GM19238 (cell line): ENCODE measurements at regions not wholly inside any gene's neighbourhood (a gene's known extent, or its start where the extent isn't known, plus 50 kb on each side); places are given as distances from the start of the nearest gene placed in this dataset.
"Not testable (repeated sequence)": the region's sequence is repeated elsewhere in the genome, so short reads cannot be mapped to it uniquely, and the experiment has no call there.

ENCODE experiments used
- DNase-seq: peaks from one replicate; pipeline ENCODE4 v3.0.0; 2011; ENCODE audit warnings: low spot score; ENCODE audit not compliant: insufficient read length

DNA sequence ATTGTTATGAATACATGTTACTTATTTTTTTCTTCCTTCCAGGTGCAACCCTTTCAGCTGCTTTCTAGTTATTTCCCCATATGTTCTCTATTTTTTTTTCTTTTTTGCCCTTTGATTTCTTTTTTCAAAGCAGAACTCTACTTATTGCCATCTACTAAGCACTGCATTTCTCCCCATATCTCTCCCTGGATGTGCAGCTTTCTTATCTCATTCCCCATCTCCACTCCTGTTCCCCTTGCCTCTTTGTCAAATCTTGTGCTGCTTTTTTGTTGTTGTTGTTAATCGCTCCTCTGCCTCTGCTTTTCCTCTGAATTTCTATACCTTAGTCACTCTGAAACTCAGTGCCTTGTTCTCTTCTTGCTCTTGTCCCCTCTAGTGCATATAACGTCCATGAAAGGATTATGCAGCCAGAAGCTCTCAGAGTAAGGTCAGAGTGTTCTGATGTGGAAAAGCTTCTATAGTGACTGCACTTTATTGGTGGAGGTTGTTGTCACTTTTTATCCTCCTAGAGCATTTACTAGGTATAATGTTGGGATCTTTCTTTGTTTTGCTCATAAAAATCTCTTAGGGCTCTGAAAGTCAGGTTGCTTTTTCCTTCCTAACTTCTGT, 51.1 kb upstream of the JADE1 start:
- no peak for DNase-seq

DNA sequence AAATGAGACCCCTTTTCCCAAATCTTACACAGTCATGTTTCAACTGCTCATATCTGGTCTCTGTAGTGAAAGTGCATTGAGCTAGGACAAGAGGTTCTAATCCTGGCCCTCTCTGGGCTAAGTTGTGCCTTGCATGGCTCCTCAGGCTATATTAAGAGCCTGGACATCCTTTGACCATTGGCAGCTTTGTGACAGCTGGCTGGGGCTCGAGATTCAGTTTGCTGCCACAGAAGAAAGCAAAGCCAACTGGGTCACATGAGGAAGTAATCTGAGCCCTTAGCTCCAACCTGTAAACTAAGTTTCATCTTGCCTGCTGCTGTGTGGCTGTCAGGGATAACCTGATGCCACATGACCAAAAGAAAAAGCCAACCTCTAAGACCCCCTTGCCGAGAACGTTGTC, 51.8 kb upstream of the JADE1 start:
- no peak for DNase-seq

DNA sequence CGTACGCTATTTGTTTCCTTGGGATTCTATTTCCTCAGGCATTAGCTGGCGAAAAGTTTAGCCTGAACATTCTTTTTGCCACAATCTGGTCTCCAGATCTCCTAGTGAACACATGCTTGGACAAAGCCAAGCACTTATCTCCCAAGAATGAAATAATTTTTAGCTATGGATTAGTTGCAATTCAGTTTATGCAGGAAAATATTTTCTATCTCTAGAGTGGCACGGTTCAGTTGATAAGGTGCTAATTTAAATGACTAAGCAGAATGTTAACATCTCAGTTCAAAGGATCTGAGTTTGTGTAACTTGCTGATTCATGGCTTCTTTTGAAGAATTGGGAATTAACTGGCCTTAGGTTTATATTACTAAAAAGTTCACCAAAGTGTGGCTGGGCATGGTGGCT, 58.1 kb upstream of the JADE1 start:
- DNase-seq, result no peak

DNA sequence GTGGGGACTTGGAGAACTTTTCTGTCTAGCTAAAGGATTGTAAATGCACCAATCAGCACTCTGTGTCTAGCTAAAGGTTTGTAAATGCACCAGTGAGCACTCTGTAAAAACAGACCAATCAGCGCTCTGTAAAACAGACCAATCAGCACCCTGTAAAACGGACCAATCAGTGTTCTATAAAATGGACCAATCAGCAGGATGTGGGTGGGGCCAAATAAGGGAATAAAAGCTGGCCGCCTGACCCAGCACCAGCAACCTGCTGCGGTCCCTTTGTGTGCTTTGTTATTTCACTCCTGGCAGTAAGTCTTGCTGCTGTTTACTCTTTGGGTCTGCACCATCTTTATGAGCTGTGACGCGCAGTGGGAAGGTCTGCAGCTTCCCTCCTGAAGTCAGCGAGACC, 67.8 kb upstream of the JADE1 start:
- DNase-seq, result not testable (repeated sequence)

DNA sequence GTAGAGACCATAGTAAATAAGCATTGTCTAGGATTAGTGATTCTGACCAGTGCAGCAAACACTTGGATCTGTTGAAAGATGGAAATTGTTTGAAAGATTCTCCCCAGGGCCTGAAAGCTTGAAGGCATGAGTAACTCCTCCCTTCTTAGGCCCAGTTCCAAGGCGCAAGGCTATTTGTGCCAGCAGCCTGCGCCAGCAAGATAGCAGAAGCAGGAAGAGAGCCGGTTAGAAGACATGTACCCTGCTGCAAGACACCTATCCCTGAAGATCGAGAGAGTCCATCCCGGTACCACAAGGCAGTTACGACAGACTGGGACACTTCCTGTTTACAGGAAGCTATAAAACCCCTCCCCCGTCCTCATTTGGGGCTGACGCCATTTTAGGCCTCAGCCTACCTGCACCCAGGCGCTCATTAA, 72.4 kb upstream of the JADE1 start:
- DNase-seq, result no peak

DNA sequence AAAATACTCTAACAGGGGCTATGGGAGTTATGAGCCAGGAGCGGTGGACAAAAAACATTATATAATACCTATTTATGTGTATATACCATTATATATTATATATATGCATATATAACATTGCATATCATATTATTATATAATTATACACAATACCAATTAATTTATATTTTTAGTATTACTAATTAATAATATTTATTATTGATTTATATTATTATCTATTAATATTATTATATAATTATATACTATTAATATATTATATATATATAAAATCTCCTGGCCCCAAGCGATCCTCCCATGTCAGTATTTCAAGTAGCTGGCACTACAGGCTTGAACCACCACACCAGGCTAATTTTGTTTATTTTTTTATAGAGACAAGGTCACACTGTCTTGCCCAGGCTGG, 73.8 kb upstream of the JADE1 start:
- no peak for DNase-seq

DNA sequence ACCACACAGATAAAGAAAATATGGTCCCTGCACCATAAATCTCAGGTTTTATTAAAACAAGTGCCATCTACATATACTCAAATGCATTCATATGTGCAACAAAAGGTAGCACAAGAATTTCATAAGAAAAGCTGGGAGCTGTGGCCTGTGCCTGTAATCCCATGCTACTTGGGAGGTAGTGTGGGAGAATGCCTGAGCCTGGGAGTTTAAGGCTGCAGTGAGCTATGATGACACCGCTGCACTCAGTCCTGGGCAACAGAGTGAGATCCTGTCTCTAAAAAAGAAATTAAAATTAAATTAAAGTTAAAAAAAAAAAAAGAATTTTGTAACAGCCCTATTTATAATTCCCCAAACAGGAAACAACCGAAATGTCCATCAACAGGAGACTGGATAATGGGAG, 81.3 kb upstream of the JADE1 start:
- DNase-seq, result no peak

DNA sequence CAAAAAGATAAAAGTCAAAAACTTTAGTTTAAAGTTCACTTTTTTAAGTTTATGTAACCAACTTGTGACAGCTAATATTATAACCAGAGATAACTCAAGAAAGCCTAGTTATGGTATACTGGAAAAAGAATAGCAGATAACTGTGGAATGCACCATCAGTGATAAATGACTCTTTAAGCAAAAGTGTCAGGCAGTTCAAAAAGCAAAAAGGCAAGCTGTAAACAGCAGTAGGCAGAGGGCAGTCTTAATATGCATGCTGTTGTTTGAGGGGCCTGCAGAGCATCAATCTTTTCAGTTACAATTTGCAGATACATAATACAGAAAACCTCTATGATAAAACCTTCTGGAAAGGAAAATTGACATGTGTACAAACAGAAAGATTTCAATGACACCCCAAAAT, 81.8 kb upstream of the JADE1 start:
- DNase-seq, result no peak

DNA sequence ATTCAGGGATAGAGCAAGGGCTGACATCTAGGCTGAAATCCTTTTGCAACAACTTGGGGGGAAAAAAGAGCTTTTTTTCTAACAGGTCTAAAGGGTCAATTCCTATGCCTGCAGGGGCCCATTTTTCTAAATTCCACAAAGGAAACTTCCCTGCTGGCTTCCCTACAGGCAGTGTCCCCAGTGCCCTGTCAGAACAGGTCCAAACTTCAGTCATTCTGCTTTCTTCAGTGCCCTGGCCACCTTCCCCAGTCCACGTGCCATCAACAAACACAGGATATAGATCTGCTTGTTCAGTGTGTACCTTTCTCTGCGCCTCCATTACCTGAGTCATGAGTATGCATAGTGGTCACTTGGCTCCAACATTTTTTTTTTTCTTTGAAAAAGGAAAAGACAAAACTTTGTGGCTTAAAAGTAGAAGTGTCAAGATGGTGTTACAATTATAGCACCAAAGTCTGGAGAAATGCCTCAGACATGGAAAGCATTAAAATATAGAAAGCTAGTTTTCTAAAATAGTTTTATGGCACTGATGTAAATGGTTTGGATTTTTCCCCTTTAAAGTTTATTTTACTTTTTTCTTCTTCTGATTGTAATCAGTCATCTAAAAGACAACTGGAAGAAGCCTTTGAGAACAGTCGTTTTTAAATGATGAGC, 84.0 kb upstream of the JADE1 start:
- DNase-seq, result no peak

DNA sequence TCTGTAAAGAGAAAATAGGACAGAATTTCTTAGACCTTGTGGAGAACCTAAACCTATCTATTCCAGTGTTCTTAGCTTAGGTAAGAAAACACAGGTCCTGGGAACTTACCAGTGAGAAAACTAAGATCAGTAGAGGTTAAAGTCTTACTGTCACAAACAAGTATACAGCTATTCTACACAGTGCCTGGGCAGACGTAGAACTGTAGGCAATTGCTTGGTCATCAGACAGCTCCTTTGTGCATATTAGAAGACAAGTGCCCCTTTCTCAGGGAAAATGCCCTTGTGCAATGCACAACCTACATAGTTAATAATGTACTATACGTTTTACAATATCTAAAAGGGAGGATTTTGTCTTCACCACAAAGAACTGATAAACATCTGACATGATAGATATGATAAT, 86.6 kb upstream of the JADE1 start:
- no peak for DNase-seq

DNA sequence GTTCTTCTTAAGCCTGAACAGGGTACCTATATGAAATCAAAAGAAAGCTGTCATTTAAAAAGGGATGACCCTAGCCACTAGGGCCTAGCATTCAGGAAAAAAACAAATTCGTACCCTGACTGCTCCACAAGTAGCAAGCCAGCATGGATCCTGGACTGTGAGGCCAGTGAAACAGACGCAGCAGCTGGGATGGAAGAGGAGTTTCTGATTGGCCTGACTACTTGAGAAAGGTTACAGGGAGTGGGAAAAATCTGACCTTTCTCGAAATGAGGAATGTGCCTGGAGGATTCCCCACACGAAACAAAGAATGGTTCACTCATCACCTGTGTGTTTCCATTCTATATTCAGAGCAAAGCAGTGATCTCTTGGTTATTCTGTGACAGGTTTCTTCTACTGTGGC, 87.6 kb upstream of the JADE1 start:
- no peak for DNase-seq

DNA sequence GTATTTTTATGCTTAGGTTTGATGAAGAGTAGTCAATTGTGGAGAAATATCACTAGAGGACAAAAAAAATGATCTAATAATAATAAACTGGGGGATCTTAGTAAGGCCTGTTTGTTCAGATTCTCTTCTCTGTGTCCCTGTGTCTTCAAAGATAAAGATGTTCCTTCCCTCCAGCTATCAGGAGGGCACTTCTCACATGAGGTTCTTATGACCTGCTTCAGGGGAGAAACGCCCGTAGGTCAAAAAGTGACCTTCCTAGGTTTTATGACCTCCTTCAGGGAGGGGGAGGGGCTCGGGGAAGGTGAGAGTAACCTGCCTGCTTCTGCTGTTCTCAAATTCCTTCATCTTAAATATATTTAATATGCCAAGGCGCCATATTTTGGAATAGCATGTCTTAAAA, 89.2 kb upstream of the JADE1 start:
- DNase-seq, result no peak

DNA sequence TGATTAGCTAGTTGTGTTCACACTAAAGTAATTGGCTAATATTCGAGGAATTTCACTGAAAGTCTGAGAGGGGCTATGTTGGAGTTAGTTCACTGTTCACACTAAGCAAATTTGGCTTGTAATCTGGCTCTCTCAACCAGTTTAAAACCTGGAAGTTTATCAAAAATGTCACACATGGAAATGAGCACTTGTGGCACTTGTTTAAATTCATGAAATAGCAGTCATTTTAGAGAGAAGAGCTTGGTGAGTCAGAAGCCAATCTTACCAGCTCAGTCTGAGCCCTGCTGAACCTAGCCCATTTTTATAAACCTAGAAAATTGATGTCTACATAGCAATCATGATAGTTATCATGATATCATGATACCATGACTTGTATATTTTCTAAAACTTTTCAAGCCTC, 90.7 kb upstream of the JADE1 start:
- DNase-seq, result no peak

DNA sequence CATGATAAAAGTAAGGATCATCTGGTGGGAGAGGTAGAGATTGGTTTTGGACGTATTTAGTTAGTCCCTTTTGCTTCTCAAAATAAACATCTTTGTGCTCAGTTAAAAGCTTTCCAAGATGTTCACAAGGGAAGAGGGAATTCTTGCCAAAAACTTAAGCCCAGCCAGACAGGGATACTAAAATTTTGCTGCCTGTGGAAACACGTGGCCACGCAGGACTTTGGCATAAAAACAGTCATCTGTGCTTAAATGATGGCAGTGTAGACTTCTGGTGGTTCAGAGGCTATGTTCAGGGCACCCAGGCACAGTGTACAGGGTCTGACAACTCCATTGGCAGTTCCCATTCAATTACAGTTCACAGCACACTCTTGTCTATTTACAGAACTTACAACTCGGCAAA, 93.2 kb upstream of the JADE1 start:
- no peak for DNase-seq

DNA sequence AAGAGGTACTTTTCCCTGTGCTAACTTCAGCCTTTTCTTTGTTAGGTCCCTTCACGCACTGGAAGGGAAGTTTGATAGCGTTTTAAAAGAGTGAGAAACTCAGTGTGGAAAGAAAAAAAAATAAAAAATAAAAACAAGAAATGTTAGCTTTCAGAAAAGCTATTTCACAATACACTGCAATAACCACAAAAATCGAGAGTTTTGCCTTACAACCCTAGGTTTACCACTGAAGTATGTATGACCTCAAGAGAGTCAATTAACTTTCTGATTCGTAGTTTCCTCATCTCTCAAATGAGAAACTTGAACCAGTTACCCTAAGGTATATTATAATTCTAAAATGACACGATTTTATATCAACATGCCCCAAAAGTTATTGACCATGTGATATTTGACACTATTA, 93.9 kb upstream of the JADE1 start:
- no peak for DNase-seq

DNA sequence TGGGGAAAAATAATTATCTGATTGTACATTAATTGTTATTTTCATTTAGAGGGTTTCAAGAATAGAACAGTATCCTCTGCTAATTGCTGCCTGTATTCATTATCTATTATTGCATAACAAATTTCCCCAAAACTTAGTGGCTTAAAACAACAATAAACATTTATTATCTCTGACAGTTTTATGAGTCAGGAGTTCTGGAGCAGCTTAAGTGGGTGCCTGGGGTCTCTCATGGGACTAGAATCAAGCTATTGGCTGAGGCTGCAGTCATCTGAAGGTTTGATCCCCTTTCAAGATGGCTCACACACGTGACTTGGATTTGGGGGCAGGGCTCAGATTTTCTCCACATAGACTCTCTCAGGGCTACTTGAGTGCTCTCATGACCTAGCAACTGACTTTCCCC, 98.1 kb upstream of the JADE1 start:
- no peak for DNase-seq

DNA sequence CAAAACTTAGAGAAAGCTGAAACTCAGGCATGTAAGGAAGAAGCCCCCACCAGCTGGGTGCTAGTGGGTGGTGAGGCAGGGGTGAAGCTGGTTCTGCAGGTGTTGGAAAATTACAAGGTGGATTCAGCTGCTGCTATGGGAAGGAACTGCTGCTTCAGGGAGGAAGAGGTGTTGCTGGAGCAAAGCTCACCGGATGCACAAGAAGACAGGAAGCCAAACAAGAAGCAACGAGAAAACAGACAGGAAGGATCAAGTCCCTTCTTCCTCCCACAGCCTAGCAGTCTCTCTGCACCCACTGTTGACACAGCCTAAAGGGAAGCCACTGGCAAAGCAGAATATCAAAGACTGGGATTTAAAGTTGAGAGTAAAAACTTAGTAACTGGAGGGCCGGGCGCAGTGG, 100.2 kb upstream of the JADE1 start:
- no peak for DNase-seq

DNA sequence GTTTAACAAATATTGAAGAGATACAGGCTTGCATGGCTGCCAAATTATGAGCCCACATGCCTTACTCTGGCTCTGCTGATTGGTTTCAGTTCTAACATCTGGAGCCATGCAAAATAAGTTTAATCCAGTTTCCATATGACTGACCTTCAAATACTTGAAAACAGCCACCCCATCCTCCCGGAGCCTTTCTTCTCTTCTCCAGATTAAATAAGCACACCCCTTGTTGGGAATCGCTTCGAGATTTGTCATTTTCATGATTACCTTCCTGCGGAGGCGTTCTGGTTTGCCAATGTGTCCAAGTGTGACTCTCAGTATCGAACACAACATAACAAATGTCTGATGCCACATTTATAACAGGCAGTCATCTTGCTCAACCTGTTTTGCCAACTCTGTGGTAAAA, 101.6 kb upstream of the JADE1 start:
- no peak for DNase-seq

DNA sequence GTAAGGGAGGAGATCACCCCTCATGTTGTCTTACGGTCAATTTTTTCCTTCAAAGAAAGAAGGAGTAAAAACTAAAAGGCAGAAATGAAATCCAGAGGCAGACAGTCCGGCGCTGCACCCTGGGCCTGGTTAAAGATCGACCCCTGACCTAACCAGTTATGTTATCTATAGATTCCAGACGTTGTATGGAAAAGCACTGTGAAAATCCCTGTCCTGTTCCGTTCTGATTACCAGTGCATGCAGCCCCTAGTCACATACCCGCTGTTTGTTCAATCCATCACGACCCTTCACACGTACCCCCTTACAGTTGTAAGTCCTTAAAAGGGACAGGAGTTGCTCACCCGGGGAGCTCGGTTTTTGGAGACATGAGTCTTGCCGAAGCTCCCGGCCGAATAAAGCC, 105.6 kb upstream of the JADE1 start:
- DNase-seq, result no peak

DNA sequence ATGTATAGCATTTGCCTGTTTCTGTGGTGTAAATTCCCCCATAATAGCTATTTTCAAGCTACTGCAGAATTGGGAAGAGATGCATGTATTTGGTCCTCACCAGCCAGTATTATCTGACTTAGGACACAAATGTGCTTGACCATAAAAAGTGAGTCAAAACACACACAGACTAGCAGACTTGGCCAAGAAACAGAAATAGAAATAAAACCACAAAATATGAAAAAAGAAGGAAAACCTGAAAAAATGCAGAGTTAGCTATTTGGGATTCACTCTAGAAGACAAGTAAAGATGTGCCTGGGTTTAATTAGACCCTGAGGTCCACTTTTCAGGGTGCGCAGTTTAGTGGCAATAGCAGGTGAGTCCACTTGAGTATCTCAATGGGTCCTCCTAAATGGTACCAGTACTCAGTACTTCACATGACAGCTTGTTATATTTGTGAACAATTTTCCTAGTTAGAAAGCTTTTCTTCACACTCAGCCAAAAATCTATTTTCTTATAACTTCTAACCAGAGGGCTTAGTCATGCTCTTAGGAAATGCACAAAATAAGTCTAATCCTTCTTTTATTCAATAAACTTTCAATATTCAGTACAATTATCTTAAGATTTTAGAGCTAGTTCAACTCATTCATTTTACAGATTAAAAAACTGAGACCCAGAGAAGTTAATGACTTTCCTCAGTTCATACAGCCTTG, 108.7 kb upstream of the JADE1 start:
- no peak for DNase-seq

DNA sequence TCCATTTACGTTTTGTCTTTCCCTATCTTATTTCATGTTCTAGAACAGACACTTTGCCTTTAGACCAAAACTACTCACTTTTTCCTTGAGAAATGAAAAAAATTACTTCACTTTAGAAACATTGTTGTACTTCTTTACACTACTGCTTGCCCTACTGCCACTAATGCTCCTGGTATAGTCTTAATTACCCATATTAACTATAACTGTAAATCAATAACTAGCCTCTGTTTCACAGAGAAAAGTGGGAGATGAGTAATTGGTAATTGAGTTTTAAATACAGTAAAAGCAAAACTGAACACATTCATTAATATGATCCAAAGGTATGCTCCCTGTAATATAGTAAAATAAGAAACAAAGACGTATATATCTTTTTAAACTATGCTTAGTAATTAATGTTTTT, 111.1 kb upstream of the JADE1 start:
- DNase-seq, result no peak

DNA sequence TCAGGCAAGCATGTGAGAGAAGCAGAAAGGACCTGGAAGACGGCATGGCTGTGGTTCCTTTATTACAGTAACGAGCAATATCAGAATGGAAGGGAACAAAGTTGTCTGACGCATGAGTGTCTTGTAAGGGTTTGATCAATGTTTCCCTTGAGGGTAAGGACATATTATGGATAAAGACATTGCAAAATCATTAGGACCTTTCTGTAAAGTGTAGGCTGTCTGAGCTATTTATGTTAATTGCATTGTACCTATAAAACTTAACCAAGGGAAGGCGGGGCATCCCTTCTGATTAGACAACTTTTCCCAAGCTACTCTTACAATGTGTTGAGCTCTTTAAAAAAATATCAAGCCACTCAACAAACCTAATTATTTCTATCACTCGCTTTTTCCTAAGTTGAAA, 112.2 kb upstream of the JADE1 start:
- no peak for DNase-seq

DNA sequence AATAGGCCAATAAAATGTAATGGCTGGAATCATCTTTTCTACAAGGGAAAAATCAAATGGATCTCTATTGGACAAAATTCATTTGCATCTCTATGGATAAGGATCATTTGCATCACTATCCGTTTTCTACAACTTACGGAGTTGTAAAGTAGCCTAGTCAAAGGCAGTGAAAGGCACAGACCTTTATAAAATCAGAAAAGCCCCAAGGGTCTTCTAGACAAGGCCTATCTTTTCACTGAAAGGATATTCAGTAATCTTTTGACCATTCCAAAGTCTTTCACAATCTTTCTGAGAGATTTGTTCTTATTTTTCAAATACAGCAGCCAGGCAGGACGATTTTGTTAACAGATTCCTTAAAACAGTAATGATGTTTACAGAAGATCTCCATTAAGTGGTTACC, 119.5 kb upstream of the JADE1 start:
- DNase-seq, result no peak
